ENCODE measurements at regions not wholly inside any gene's neighbourhood (a gene's known extent, or its start where the extent isn't known, plus 50 kb on each side); places are given as distances from the start of the nearest gene placed in this dataset.

GRCh38 chr5:125139590-125139989, 393.2 kb upstream of the ZNF608 start:
- no peak overlapping the region for H3K27ac ChIP-seq (ENCODE audit: low read length)
- H3K27me3 ChIP-seq (ENCODE audit: control insufficient read depth, insufficient read depth, low read length), result no peaks in the 10 kb centered on the region
- H3K4me1 ChIP-seq (ENCODE audit: control insufficient read depth, low read depth, low read length), result peaks cover 2% of the 10 kb centered on the region
- H3K9me3 ChIP-seq (ENCODE audit: control insufficient read depth, low read depth, low read length), result no peaks in the 10 kb centered on the region
- no peak overlapping the region for H3K4me3 ChIP-seq (ENCODE audit: low read length)
- no peak overlapping the region for H3K9ac ChIP-seq (ENCODE audit: low read length)
- no peaks in the 10 kb centered on the region for H3K36me3 ChIP-seq (ENCODE audit: control insufficient read depth, low read depth, low read length)

GRCh38 chr5:125140220-125140619, 393.8 kb upstream of the ZNF608 start:
- H3K27ac ChIP-seq (ENCODE audit: low read length), result no peak overlapping the region
- no peak overlapping the region for H3K4me3 ChIP-seq (ENCODE audit: low read length)
- H3K36me3 ChIP-seq (ENCODE audit: control insufficient read depth, low read depth, low read length), result no peaks in the 10 kb centered on the region
- no peak overlapping the region for H3K9ac ChIP-seq (ENCODE audit: low read length)
- H3K4me1 ChIP-seq (ENCODE audit: control insufficient read depth, low read depth, low read length), result no peaks in the 10 kb centered on the region
- H3K27me3 ChIP-seq (ENCODE audit: control insufficient read depth, insufficient read depth, low read length), result no peaks in the 10 kb centered on the region
- H3K9me3 ChIP-seq (ENCODE audit: control insufficient read depth, low read depth, low read length), result no peaks in the 10 kb centered on the region

GRCh38 chr5:125140855-125141254, 394.4 kb upstream of the ZNF608 start:
- no peaks in the 10 kb centered on the region for H3K9me3 ChIP-seq (ENCODE audit: control insufficient read depth, low read depth, low read length)
- no peak overlapping the region for H3K27ac ChIP-seq (ENCODE audit: low read length)
- no peak overlapping the region for H3K4me3 ChIP-seq (ENCODE audit: low read length)
- H3K27me3 ChIP-seq (ENCODE audit: control insufficient read depth, insufficient read depth, low read length), result no peaks in the 10 kb centered on the region
- H3K4me1 ChIP-seq (ENCODE audit: control insufficient read depth, low read depth, low read length), result no peaks in the 10 kb centered on the region
- H3K36me3 ChIP-seq (ENCODE audit: control insufficient read depth, low read depth, low read length), result no peaks in the 10 kb centered on the region
- H3K9ac ChIP-seq (ENCODE audit: low read length), result no peak overlapping the region

GRCh38 chr5:125142458-125142857, 396.0 kb upstream of the ZNF608 start:
- Histone ChIP-seq H3K9me3 (ENCODE audit: control insufficient read depth, low read depth, low read length) (no peaks in the 10 kb centered on the region), H3K4me1 (ENCODE audit: control insufficient read depth, low read depth, low read length) (no peaks in the 10 kb centered on the region), H3K4me3 (ENCODE audit: low read length) (no peak overlapping the region), H3K27ac (ENCODE audit: low read length) (no peak overlapping the region), H3K36me3 (ENCODE audit: control insufficient read depth, low read depth, low read length) (no peaks in the 10 kb centered on the region), H3K9ac (ENCODE audit: low read length) (no peak overlapping the region), H3K27me3 (ENCODE audit: control insufficient read depth, insufficient read depth, low read length) (no peaks in the 10 kb centered on the region)

- no peaks in the 10 kb centered on the region for H3K9me3 ChIP-seq (ENCODE audit: control insufficient read depth, low read depth, low read length)
- H3K27me3 ChIP-seq (ENCODE audit: control insufficient read depth, insufficient read depth, low read length), result no peaks in the 10 kb centered on the region
- H3K4me1 ChIP-seq (ENCODE audit: control insufficient read depth, low read depth, low read length), result no peaks in the 10 kb centered on the region
- no peak overlapping the region for H3K4me3 ChIP-seq (ENCODE audit: low read length)
- H3K36me3 ChIP-seq (ENCODE audit: control insufficient read depth, low read depth, low read length), result no peaks in the 10 kb centered on the region
- no peak overlapping the region for H3K9ac ChIP-seq (ENCODE audit: low read length)
- H3K27ac ChIP-seq (ENCODE audit: low read length), result no peak overlapping the region
Measured at GRCh38 chr5:125143011-125143410, 396.6 kb upstream of the ZNF608 start.

- H3K9ac ChIP-seq (ENCODE audit: low read length), result no peak overlapping the region
- no peak overlapping the region for H3K4me3 ChIP-seq (ENCODE audit: low read length)
- no peak overlapping the region for H3K27ac ChIP-seq (ENCODE audit: low read length)
- no peaks in the 10 kb centered on the region for H3K9me3 ChIP-seq (ENCODE audit: control insufficient read depth, low read depth, low read length)
- peaks cover 26% of the 10 kb centered on the region for H3K4me1 ChIP-seq (ENCODE audit: control insufficient read depth, low read depth, low read length)
- H3K27me3 ChIP-seq (ENCODE audit: control insufficient read depth, insufficient read depth, low read length), result no peaks in the 10 kb centered on the region
- H3K36me3 ChIP-seq (ENCODE audit: control insufficient read depth, low read depth, low read length), result no peaks in the 10 kb centered on the region
Measured at GRCh38 chr5:125148076-125148475, 401.6 kb upstream of the ZNF608 start.

- Histone ChIP-seq H3K36me3 (ENCODE audit: control insufficient read depth, low read depth, low read length) (no peaks in the 10 kb centered on the region), H3K27me3 (ENCODE audit: control insufficient read depth, insufficient read depth, low read length) (no peaks in the 10 kb centered on the region), H3K4me3 (ENCODE audit: low read length) (no peak overlapping the region), H3K27ac (ENCODE audit: low read length) (no peak overlapping the region), H3K9ac (ENCODE audit: low read length) (no peak overlapping the region), H3K9me3 (ENCODE audit: control insufficient read depth, low read depth, low read length) (no peaks in the 10 kb centered on the region), H3K4me1 (ENCODE audit: control insufficient read depth, low read depth, low read length) (peaks cover 26% of the 10 kb centered on the region)
Measured at GRCh38 chr5:125148706-125149105, 402.3 kb upstream of the ZNF608 start.

- Histone ChIP-seq H3K9me3 (ENCODE audit: control insufficient read depth, low read depth, low read length) (no peaks in the 10 kb centered on the region), H3K4me1 (ENCODE audit: control insufficient read depth, low read depth, low read length) (peaks cover 26% of the 10 kb centered on the region), H3K4me3 (ENCODE audit: low read length) (no peak overlapping the region), H3K27ac (ENCODE audit: low read length) (no peak overlapping the region), H3K36me3 (ENCODE audit: control insufficient read depth, low read depth, low read length) (no peaks in the 10 kb centered on the region), H3K27me3 (ENCODE audit: control insufficient read depth, insufficient read depth, low read length) (no peaks in the 10 kb centered on the region), H3K9ac (ENCODE audit: low read length) (no peak overlapping the region)
Measured at GRCh38 chr5:125149110-125149509, 402.7 kb upstream of the ZNF608 start.

- Histone ChIP-seq H3K9ac (ENCODE audit: low read length) (no peak overlapping the region), H3K4me1 (ENCODE audit: control insufficient read depth, low read depth, low read length) (peaks cover 26% of the 10 kb centered on the region), H3K9me3 (ENCODE audit: control insufficient read depth, low read depth, low read length) (no peaks in the 10 kb centered on the region), H3K27ac (ENCODE audit: low read length) (no peak overlapping the region), H3K27me3 (ENCODE audit: control insufficient read depth, insufficient read depth, low read length) (no peaks in the 10 kb centered on the region), H3K4me3 (ENCODE audit: low read length) (no peak overlapping the region), H3K36me3 (ENCODE audit: control insufficient read depth, low read depth, low read length) (no peaks in the 10 kb centered on the region)
Measured at GRCh38 chr5:125149527-125149926, 403.1 kb upstream of the ZNF608 start.

- Histone ChIP-seq H3K9ac (ENCODE audit: low read length) (no peak overlapping the region), H3K9me3 (ENCODE audit: control insufficient read depth, low read depth, low read length) (no peaks in the 10 kb centered on the region), H3K36me3 (ENCODE audit: control insufficient read depth, low read depth, low read length) (no peaks in the 10 kb centered on the region), H3K4me3 (ENCODE audit: low read length) (no peak overlapping the region), H3K27ac (ENCODE audit: low read length) (no peak overlapping the region), H3K4me1 (ENCODE audit: control insufficient read depth, low read depth, low read length) (peaks cover 26% of the 10 kb centered on the region), H3K27me3 (ENCODE audit: control insufficient read depth, insufficient read depth, low read length) (no peaks in the 10 kb centered on the region)
Measured at GRCh38 chr5:125150041-125150669, 403.7 kb upstream of the ZNF608 start.

GRCh38 chr5:125151150-125151900, 404.9 kb upstream of the ZNF608 start:
- Histone ChIP-seq H3K27ac (ENCODE audit: low read length) (no peak overlapping the region), H3K27me3 (ENCODE audit: control insufficient read depth, insufficient read depth, low read length) (no peaks in the 10 kb centered on the region), H3K4me3 (ENCODE audit: low read length) (no peak overlapping the region), H3K9me3 (ENCODE audit: control insufficient read depth, low read depth, low read length) (no peaks in the 10 kb centered on the region), H3K4me1 (ENCODE audit: control insufficient read depth, low read depth, low read length) (peaks cover 26% of the 10 kb centered on the region), H3K9ac (ENCODE audit: low read length) (no peak overlapping the region), H3K36me3 (ENCODE audit: control insufficient read depth, low read depth, low read length) (no peaks in the 10 kb centered on the region)

GRCh38 chr5:125152044-125152443, 405.6 kb upstream of the ZNF608 start:
- Histone ChIP-seq H3K27me3 (ENCODE audit: control insufficient read depth, insufficient read depth, low read length) (no peaks in the 10 kb centered on the region), H3K4me3 (ENCODE audit: low read length) (no peak overlapping the region), H3K4me1 (ENCODE audit: control insufficient read depth, low read depth, low read length) (peaks cover 26% of the 10 kb centered on the region), H3K9ac (ENCODE audit: low read length) (no peak overlapping the region), H3K27ac (ENCODE audit: low read length) (no peak overlapping the region), H3K9me3 (ENCODE audit: control insufficient read depth, low read depth, low read length) (no peaks in the 10 kb centered on the region), H3K36me3 (ENCODE audit: control insufficient read depth, low read depth, low read length) (no peaks in the 10 kb centered on the region)

All from iPS-18a (cell line).